ENCODE measurements at regions not wholly inside any gene's neighbourhood (a gene's known extent, or its start where the extent isn't known, plus 50 kb on each side); places are given as distances from the start of the nearest gene placed in this dataset.

DNA sequence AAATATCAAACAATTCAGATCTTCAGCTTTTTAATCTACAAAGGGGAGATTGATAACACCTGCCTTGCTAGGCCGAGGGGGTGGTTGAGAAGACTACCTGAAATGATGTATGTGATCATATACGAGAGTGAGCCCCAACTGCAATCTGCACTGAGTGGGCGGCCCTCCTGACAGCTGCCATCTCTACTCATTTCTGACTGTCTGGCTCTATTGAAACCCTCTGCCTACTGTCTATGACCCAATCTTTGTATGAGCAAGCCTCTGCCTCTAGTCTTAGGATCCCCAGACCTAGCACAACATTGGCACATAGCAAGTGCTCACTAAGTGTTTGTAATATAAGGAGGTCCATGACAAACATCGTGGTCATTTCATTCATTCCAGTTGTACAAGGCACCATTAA is 144.4 kb upstream of the NR2F2 start:
- TF ChIP-seq, protein P1, sequence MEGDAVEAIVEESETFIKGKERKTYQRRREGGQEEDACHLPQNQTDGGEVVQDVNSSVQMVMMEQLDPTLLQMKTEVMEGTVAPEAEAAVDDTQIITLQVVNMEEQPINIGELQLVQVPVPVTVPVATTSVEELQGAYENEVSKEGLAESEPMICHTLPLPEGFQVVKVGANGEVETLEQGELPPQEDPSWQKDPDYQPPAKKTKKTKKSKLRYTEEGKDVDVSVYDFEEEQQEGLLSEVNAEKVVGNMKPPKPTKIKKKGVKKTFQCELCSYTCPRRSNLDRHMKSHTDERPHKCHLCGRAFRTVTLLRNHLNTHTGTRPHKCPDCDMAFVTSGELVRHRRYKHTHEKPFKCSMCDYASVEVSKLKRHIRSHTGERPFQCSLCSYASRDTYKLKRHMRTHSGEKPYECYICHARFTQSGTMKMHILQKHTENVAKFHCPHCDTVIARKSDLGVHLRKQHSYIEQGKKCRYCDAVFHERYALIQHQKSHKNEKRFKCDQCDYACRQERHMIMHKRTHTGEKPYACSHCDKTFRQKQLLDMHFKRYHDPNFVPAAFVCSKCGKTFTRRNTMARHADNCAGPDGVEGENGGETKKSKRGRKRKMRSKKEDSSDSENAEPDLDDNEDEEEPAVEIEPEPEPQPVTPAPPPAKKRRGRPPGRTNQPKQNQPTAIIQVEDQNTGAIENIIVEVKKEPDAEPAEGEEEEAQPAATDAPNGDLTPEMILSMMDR (conservative IDR thresholded peaks at IDR 0.05 in 1 of 2, IDR thresholded peaks at IDR 0.05 in 1 of 2; ENCODE audit: extremely low read depth in 1 of 2, insufficient read depth in 1 of 2, low read depth in 1 of 2, low read length in 2 of 2), result no peak
- TF ChIP-seq EZH2 (IDR thresholded peaks at IDR 0.05; ENCODE audit: borderline replicate concordance, low read length), result no peak
